BLaER1 treated with 17β-estradiol and CSF1 and Interleukin-3, amounts not matched to agents 10 nM and 100 nM (cell line): ENCODE measurements at regions not wholly inside any gene's neighbourhood (a gene's known extent, or its start where the extent isn't known, plus 50 kb on each side); places are given as distances from the start of the nearest gene placed in this dataset.

Experiments
- H3K27ac ChIP-seq, 11 experiments: shearing (Covaris generic); formaldehyde crosslinking; 2 replicates each; pipeline ENCODE4 v1.8.1; 2022
- H3K27me3 ChIP-seq, 11 experiments: shearing (Covaris generic); formaldehyde crosslinking; 2 replicates each; pipeline ENCODE4 v1.8.1; 2022
- H3K36me3 ChIP-seq, 11 experiments: shearing (Covaris generic); formaldehyde crosslinking; 2 replicates each; pipeline ENCODE4 v1.8.1; 2022
- H3K4me1 ChIP-seq, 10 experiments: shearing (Covaris generic); formaldehyde crosslinking; 2 replicates each; pipeline ENCODE4 v1.8.1; 2022
- H3K4me2 ChIP-seq, 11 experiments: shearing (Covaris generic); formaldehyde crosslinking; 2 replicates each; pipeline ENCODE4 v1.8.1; 2022
- H3K4me3 ChIP-seq, 10 experiments: shearing (Covaris generic); formaldehyde crosslinking; 2 replicates each; pipeline ENCODE4 v1.8.1; 2022
- H3K9ac ChIP-seq, 11 experiments: shearing (Covaris generic); formaldehyde crosslinking; 2 replicates each; pipeline ENCODE4 v1.8.1; 2022
- H3K9me3 ChIP-seq, 11 experiments: shearing (Covaris generic); formaldehyde crosslinking; replicated peaks in 1 of 11; 2 replicates each; pipeline ENCODE4 v1.8.1; 2022
- H4K20me1 ChIP-seq, 11 experiments: shearing (Covaris generic); formaldehyde crosslinking; 2 replicates each; pipeline ENCODE4 v1.8.1; 2022
- Cebpa-rat ChIP-seq, 11 experiments: shearing (Covaris generic); IDR thresholded peaks; 2 replicates each; pipeline ENCODE4 v1.8.1; 2022

- peaks cover 20 to 31% (median 25%) of the 10 kb centered on the region in 11 experiments for H3K9me3 ChIP-seq
- no peaks in the 10 kb centered on the region for H3K36me3 ChIP-seq
- no peak overlapping the region for H3K9ac ChIP-seq
- H3K4me2 ChIP-seq = no peak overlapping the region
- no peak overlapping the region for H3K27ac ChIP-seq
- H3K4me1 ChIP-seq = no peaks in the 10 kb centered on the region
- 0 out of 20 replicates have a peak overlapping the region, but pooled peaks of 1 of the 10 experiments have one; percentile 15 for H3K4me3 ChIP-seq
- H3K27me3 ChIP-seq = no peaks in the 10 kb centered on the region
- no peak for TF ChIP-seq Cebpa-rat (IDR thresholded peaks at IDR 0.05)
- H4K20me1 ChIP-seq = no peaks in the 10 kb centered on the region
Measured at GRCh38 chr17:70484496-70484895, 315.2 kb downstream of the KCNJ2 start.

GRCh38 chr17:70492368-70492767, 323.0 kb downstream of the KCNJ2 start:
- H3K27ac ChIP-seq = no peak overlapping the region
- TF ChIP-seq Cebpa-rat (IDR thresholded peaks at IDR 0.05) = no peak
- H3K4me2 ChIP-seq = peak overlapping the region in 2 of 11 experiments; percentile 32 to 77; a peak in 3 of 22 replicates
- no peaks in the 10 kb centered on the region for H3K36me3 ChIP-seq
- peaks cover 0 to 21% (median 0%) of the 10 kb centered on the region in 10 experiments; a peak in 7 of 20 replicates for H3K4me1 ChIP-seq
- no peaks in the 10 kb centered on the region for H3K27me3 ChIP-seq
- no peaks in the 10 kb centered on the region for H3K9me3 ChIP-seq
- no peak overlapping the region for H3K4me3 ChIP-seq
- no peak overlapping the region for H3K9ac ChIP-seq
- H4K20me1 ChIP-seq = no peaks in the 10 kb centered on the region

GRCh38 chr17:70493277-70493874, 324.0 kb downstream of the KCNJ2 start:
- Histone ChIP-seq H3K36me3 (no peaks in the 10 kb centered on the region), H3K4me1 (peaks cover 0 to 31% (median 0%) of the 10 kb centered on the region in 10 experiments; a peak in 7 of 20 replicates), H3K9me3 (no peaks in the 10 kb centered on the region), H4K20me1 (no peaks in the 10 kb centered on the region), H3K27ac (peak overlapping the region in 4 of 11 experiments; percentile 11 to 60 (median 20); a peak in 2 of 22 replicates), H3K9ac (no peak overlapping the region), H3K27me3 (no peaks in the 10 kb centered on the region), H3K4me2 (peak overlapping the region in 4 of 11 experiments; percentile 14 to 77 (median 42); a peak in 5 of 22 replicates), H3K4me3 (no peak overlapping the region)
- no peak for TF ChIP-seq Cebpa-rat (IDR thresholded peaks at IDR 0.05)

- no peak for TF ChIP-seq Cebpa-rat (IDR thresholded peaks at IDR 0.05)
- H3K4me2 ChIP-seq = peak overlapping the region in 3 of 11 experiments; percentile 51 to 83 (median 74); a peak in 6 of 22 replicates
- H3K4me3 ChIP-seq = no peak overlapping the region
- no peaks in the 10 kb centered on the region for H3K9me3 ChIP-seq
- no peaks in the 10 kb centered on the region for H3K27me3 ChIP-seq
- H3K36me3 ChIP-seq = no peaks in the 10 kb centered on the region
- peaks cover 0 to 54% (median 0%) of the 10 kb centered on the region in 10 experiments; a peak in 6 of 20 replicates for H3K4me1 ChIP-seq
- no peaks in the 10 kb centered on the region for H4K20me1 ChIP-seq
- peak overlapping the region in 4 of 11 experiments; percentile 56 to 77 (median 64); a peak in 7 of 22 replicates for H3K27ac ChIP-seq
- H3K9ac ChIP-seq = peak overlapping the region in 3 of 11 experiments; percentile 45 to 64 (median 60); a peak in 5 of 22 replicates
Measured at GRCh38 chr17:70498631-70499030, 329.3 kb downstream of the KCNJ2 start.

GRCh38 chr17:70499067-70499786, 329.9 kb downstream of the KCNJ2 start:
- no peak for TF ChIP-seq Cebpa-rat (IDR thresholded peaks at IDR 0.05)
- no peaks in the 10 kb centered on the region for H3K27me3 ChIP-seq

GRCh38 chr17:70503449-70503848, 334.1 kb downstream of the KCNJ2 start:
- no peak overlapping the region for H3K9ac ChIP-seq
- H3K4me3 ChIP-seq = no peak overlapping the region
- no peak overlapping the region for H3K27ac ChIP-seq
- H3K36me3 ChIP-seq = no peaks in the 10 kb centered on the region
- H3K4me1 ChIP-seq = peaks cover 0 to 34% (median 0%) of the 10 kb centered on the region in 10 experiments; a peak in 6 of 20 replicates
- H4K20me1 ChIP-seq = no peaks in the 10 kb centered on the region
- no peak overlapping the region for H3K4me2 ChIP-seq
- H3K9me3 ChIP-seq = no peaks in the 10 kb centered on the region
- H3K27me3 ChIP-seq = no peaks in the 10 kb centered on the region
- no peak for TF ChIP-seq Cebpa-rat (IDR thresholded peaks at IDR 0.05)

More at GRCh38 chr17:70499067-70499786, 329.9 kb downstream of the KCNJ2 start:
- Histone ChIP-seq H3K4me1 (peaks cover 0 to 48% (median 0%) of the 10 kb centered on the region in 10 experiments; a peak in 6 of 20 replicates), H3K4me3 (no peak overlapping the region), H4K20me1 (no peaks in the 10 kb centered on the region), H3K9ac (peak overlapping the region in 3 of 11 experiments; percentile 45 to 64 (median 60); a peak in 5 of 22 replicates), H3K27ac (peak overlapping the region in 4 of 11 experiments; percentile 56 to 77 (median 64); a peak in 7 of 22 replicates), H3K4me2 (peak overlapping the region in 3 of 11 experiments; percentile 51 to 83 (median 74); a peak in 6 of 22 replicates), H3K9me3 (no peaks in the 10 kb centered on the region), H3K36me3 (no peaks in the 10 kb centered on the region)

- no peaks in the 10 kb centered on the region for H3K36me3 ChIP-seq
- H3K4me1 ChIP-seq = peaks cover 0 to 7% (median 0%) of the 10 kb centered on the region in 10 experiments; a peak in 4 of 20 replicates
- H4K20me1 ChIP-seq = no peaks in the 10 kb centered on the region
- H3K27me3 ChIP-seq = no peaks in the 10 kb centered on the region
- no peak overlapping the region for H3K9ac ChIP-seq
- H3K4me2 ChIP-seq = no peak overlapping the region
- no peaks in the 10 kb centered on the region for H3K9me3 ChIP-seq
- no peak for TF ChIP-seq Cebpa-rat (IDR thresholded peaks at IDR 0.05)
- no peak overlapping the region for H3K4me3 ChIP-seq
- H3K27ac ChIP-seq = no peak overlapping the region
Measured at GRCh38 chr17:70510288-70510687, 341.0 kb downstream of the KCNJ2 start.

GRCh38 chr17:70517816-70518215, 348.5 kb downstream of the KCNJ2 start:
- no peak for TF ChIP-seq Cebpa-rat (IDR thresholded peaks at IDR 0.05)
- Histone ChIP-seq H3K4me2 (peak overlapping the region in 3 of 11 experiments; percentile 36 to 40 (median 39); a peak in 5 of 22 replicates), H4K20me1 (no peaks in the 10 kb centered on the region), H3K4me3 (no peak overlapping the region), H3K27me3 (no peaks in the 10 kb centered on the region), H3K27ac (no peak overlapping the region), H3K4me1 (peaks cover 0 to 38% (median 0%) of the 10 kb centered on the region in 10 experiments; a peak in 6 of 20 replicates), H3K9me3 (no peaks in the 10 kb centered on the region), H3K9ac (no peak overlapping the region), H3K36me3 (no peaks in the 10 kb centered on the region)

GRCh38 chr17:70519300-70519699, 350.0 kb downstream of the KCNJ2 start:
- H3K9me3 ChIP-seq = peaks cover 0 to 1% (median 0%) of the 10 kb centered on the region in 11 experiments; a peak in 1 of 22 replicates
- H3K4me3 ChIP-seq = no peak overlapping the region
- no peak for TF ChIP-seq Cebpa-rat (IDR thresholded peaks at IDR 0.05)
- no peaks in the 10 kb centered on the region for H3K27me3 ChIP-seq
- no peak overlapping the region for H3K27ac ChIP-seq
- H3K36me3 ChIP-seq = no peaks in the 10 kb centered on the region
- H4K20me1 ChIP-seq = no peaks in the 10 kb centered on the region
- no peak overlapping the region for H3K4me2 ChIP-seq
- H3K9ac ChIP-seq = no peak overlapping the region
- peaks cover 0 to 38% (median 0%) of the 10 kb centered on the region in 10 experiments; a peak in 6 of 20 replicates for H3K4me1 ChIP-seq
